Esophagus muscularis mucosa (tissue), 3 donors: ENCODE measurements at regions not wholly inside any gene's neighbourhood (a gene's known extent, or its start where the extent isn't known, plus 50 kb on each side); places are given as distances from the start of the nearest gene placed in this dataset.

Experiments used
- POLR2A ChIP-seq: fragments of 450-650 bp; IDR thresholded peaks from one replicate; pipeline ENCODE4 v1.6.1; 2017; ENCODE audit warnings: antibody characterized with exemption, moderate library complexity, mild to moderate bottlenecking, low read depth
- POLR2AphosphoS5 ChIP-seq, 2 donors: sonication (generic); formaldehyde crosslinking; IDR thresholded peaks; one replicate each; pipeline ENCODE4 v1.6.1; 2017; ENCODE audit warnings: antibody characterized with exemption in 2 of 2
- TF ChIP-seq, protein P1 (sequence below), 3 experiments: fragments of 200-600 bp in 2 of 3; fragments of 450-650 bp in 1 of 3; sonication (generic) in 2 of 3; IDR thresholded peaks; one replicate each; pipeline ENCODE4 v1.5.1; 2017 to 2019; ENCODE audit warnings: antibody characterized with exemption in 3 of 3, mild to moderate bottlenecking in 2 of 3, moderate library complexity in 1 of 3

DNA sequence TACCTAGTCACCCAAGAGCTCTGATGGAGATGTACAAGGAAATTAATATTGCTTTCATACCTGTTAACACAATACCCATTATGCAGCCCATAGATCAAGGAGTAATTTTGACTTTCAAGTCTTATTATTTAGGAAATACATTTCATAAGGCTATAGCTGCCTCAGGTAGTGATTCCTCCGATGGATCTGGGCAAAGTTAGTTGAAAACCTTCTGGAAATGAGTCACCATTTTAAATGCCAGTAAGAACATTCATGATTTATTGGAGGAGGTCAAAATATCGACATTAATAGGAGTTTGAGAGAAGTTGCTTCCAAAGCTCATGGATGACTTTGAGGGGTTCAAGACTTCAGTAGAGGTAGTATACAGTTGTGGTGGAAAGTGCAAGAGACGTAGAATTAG, 931.4 kb upstream of the ACVR2A start:
- TF ChIP-seq, protein P1, sequence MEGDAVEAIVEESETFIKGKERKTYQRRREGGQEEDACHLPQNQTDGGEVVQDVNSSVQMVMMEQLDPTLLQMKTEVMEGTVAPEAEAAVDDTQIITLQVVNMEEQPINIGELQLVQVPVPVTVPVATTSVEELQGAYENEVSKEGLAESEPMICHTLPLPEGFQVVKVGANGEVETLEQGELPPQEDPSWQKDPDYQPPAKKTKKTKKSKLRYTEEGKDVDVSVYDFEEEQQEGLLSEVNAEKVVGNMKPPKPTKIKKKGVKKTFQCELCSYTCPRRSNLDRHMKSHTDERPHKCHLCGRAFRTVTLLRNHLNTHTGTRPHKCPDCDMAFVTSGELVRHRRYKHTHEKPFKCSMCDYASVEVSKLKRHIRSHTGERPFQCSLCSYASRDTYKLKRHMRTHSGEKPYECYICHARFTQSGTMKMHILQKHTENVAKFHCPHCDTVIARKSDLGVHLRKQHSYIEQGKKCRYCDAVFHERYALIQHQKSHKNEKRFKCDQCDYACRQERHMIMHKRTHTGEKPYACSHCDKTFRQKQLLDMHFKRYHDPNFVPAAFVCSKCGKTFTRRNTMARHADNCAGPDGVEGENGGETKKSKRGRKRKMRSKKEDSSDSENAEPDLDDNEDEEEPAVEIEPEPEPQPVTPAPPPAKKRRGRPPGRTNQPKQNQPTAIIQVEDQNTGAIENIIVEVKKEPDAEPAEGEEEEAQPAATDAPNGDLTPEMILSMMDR (IDR thresholded peaks at IDR 0.05) = no peak
- TF ChIP-seq POLR2A = no peak
- no peak for TF ChIP-seq POLR2AphosphoS5 (IDR thresholded peaks at IDR 0.05)
